Central memory CD8-positive, alpha-beta T cell (primary cell): ENCODE measurements at regions not wholly inside any gene's neighbourhood (a gene's known extent, or its start where the extent isn't known, plus 50 kb on each side); places are given as distances from the start of the nearest gene placed in this dataset.
"Not testable (repeated sequence)": the region's sequence is repeated elsewhere in the genome, so short reads cannot be mapped to it uniquely, and the experiment has no call there.

ENCODE experiments used
- ATAC-seq: fragments of 150-1000 bp; cut with Tn5 transposase; replicated peaks from 2 replicates; pipeline ENCODE4 v1.10.0; 2022; ENCODE audit warnings: mild to moderate bottlenecking, moderate FRiP score, moderate number of reproducible peaks; ENCODE audit not compliant: poor library complexity, severe bottlenecking; ENCODE audit errors: extremely low read depth
- DNase-seq, 2 donors: peaks; one replicate each; pipeline ENCODE4 v3.0.0; 2021; ENCODE audit warnings: low spot score in 2 of 2
- H3K27ac Mint-ChIP-seq: one replicate; pipeline ENCODE4 v1.8.0; 2022; ENCODE audit warnings: low read depth, mild to moderate bottlenecking, moderate library complexity, mixed read lengths
- H3K27me3 Mint-ChIP-seq: one replicate; pipeline ENCODE4 v1.8.0; 2022; ENCODE audit warnings: mixed read lengths
- H3K36me3 Mint-ChIP-seq: one replicate; pipeline ENCODE4 v1.8.0; 2022; ENCODE audit warnings: mild to moderate bottlenecking, moderate library complexity, mixed read lengths; ENCODE audit not compliant: insufficient read depth
- H3K4me1 Mint-ChIP-seq: one replicate; pipeline ENCODE4 v1.8.0; 2022; ENCODE audit warnings: mixed read lengths
- H3K4me3 Mint-ChIP-seq: one replicate; pipeline ENCODE4 v1.8.0; 2022; ENCODE audit warnings: mild to moderate bottlenecking, moderate library complexity, mixed read lengths
- H3K9me3 Mint-ChIP-seq: one replicate; pipeline ENCODE4 v1.8.0; 2022; ENCODE audit warnings: mixed read lengths

DNA sequence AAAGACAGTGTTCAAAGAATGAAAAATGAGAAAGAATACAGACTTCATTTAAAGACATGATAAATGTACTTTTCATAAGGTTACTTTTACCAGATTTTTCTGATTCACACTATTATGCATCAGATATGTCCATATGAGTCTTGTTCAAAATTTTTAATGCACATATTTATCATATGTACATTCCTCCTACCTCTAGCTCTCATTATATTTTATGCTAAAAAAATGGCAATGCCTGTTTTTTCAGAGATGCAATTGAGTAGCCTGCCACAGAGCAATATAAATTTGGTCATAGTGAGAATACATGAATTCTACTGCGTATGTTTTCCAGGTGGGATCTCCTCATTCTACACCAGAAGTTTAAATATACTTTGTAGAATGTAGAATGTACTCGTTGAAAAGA, 807.0 kb upstream of the SLITRK6 start:
- no peak overlapping the region for H3K4me3 Mint-ChIP-seq
- H3K27ac Mint-ChIP-seq = no peak overlapping the region
- ATAC-seq = no peak
- H3K9me3 Mint-ChIP-seq = peaks cover 6% of the 10 kb centered on the region
- H3K36me3 Mint-ChIP-seq = no peaks in the 10 kb centered on the region
- no peak for DNase-seq
- H3K4me1 Mint-ChIP-seq = no peaks in the 10 kb centered on the region
- no peaks in the 10 kb centered on the region for H3K27me3 Mint-ChIP-seq

DNA sequence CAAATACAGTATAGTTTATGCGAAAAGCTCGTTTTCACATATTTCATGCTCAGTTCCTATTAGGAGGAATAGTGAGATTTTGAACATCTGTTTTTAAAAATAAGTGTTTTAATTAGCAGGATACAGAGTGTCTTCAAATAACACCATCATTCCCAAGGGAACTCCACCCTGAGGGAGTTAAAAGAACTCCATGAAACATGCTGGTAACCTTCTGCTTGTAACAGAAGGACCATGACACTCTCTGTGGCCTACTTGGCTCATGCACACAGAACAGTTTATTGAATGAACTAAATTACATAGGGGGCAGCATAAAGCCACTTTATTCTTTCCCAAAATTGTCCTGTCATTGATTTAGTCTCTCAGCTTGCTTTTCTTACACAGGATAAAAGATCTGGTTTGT, 809.5 kb upstream of the SLITRK6 start:
- DNase-seq (no peak), ATAC-seq (no peak)
- Mint-ChIP-seq H3K4me1 (no peaks in the 10 kb centered on the region), H3K27me3 (no peaks in the 10 kb centered on the region), H3K36me3 (no peaks in the 10 kb centered on the region), H3K9me3 (peaks cover 7% of the 10 kb centered on the region), H3K27ac (no peak overlapping the region), H3K4me3 (no peak overlapping the region)

DNA sequence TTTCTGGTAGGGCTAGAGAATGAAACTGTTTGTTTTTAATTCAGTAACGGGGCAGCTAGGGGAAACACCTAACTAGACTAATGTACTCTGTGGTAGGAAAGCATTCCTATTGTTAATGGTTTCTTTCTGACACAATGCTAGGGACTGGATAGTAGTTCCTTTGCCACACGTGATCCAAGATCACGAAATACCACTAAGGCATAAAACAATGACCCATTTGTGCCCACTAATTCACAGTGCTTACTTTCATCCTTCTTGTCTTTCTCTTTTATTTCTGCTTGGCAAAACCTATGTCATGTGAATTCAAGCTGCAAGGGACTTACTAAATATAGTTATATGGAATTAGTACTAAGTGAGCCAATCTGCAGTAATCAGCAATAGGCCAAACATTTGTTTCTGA, 834.1 kb upstream of the SLITRK6 start:
- ATAC-seq (no peak), DNase-seq (no peak)
- Mint-ChIP-seq H3K27ac (no peak overlapping the region), H3K4me3 (no peak overlapping the region), H3K4me1 (no peaks in the 10 kb centered on the region), H3K36me3 (no peaks in the 10 kb centered on the region), H3K27me3 (no peaks in the 10 kb centered on the region), H3K9me3 (peaks cover 15% of the 10 kb centered on the region)

DNA sequence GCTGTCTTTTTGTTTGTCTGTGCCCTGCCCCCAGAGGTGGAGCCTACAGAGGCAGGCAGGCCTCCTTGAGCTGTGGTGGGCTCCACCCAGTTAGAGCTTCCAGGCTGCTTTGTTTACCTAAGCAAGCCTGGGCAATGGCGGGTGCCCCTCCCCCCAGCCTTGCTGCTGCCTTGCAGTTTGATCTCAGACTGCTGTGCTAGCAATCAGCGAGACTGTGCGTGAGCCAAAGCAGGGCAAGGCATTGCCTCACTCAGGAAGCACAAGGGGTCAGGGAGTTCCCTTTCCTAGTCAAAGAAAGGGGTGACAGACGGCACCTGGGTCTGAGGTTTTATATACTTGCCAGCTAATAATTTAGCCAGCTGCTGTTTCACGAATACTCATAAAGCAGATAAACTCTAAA, 852.0 kb upstream of the SLITRK6 start:
- ATAC-seq, H3K36me3 Mint-ChIP-seq, H3K4me1 Mint-ChIP-seq, H3K9me3 Mint-ChIP-seq, H3K27me3 Mint-ChIP-seq, DNase-seq, H3K4me3 Mint-ChIP-seq, H3K27ac Mint-ChIP-seq: not testable (repeated sequence)

DNA sequence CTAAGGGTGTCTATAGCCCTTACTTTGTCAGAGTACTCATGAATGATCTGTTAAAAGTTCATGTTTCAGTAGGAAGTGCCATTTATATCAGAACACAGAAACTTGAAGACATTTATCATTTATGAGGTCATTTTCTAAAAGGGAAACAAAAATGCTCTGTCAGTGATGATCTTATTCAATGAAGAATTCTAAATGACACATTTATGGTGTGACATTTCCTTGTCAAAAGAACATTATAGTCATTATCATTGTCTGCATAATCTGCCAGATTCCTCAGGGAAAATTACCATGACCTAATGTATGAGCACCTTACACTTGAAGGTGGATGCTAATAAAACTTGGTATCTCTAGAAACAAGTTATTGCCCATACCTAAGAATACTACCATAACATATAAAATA, 853.8 kb upstream of the SLITRK6 start:
- no peaks in the 10 kb centered on the region for H3K27me3 Mint-ChIP-seq
- no peak for ATAC-seq
- no peaks in the 10 kb centered on the region for H3K4me1 Mint-ChIP-seq
- no peak for DNase-seq
- H3K9me3 Mint-ChIP-seq = peaks cover 6% of the 10 kb centered on the region
- H3K4me3 Mint-ChIP-seq = no peak overlapping the region
- H3K27ac Mint-ChIP-seq = no peak overlapping the region
- peaks cover 1% of the 10 kb centered on the region for H3K36me3 Mint-ChIP-seq

DNA sequence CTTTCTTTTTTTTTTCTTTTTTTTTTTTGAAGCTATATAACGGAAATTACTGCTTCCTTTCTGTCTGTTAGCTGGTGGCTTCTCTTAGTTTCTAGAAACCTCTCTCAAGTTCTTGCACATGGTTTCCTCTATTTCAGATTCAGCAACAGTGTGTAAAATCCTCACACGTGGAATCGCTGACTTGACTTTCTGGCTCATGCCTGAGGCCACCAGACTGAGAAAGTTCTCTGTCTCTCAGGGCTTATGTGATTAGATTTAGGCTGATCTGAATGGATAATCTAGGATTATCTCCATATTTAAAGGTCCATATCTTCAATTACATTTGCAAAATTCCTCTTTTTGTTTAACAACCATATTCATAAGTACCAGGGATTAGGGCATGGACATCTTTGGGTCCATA, 856.3 kb upstream of the SLITRK6 start:
- no peak for ATAC-seq
- H3K4me1 Mint-ChIP-seq = no peaks in the 10 kb centered on the region

DNA sequence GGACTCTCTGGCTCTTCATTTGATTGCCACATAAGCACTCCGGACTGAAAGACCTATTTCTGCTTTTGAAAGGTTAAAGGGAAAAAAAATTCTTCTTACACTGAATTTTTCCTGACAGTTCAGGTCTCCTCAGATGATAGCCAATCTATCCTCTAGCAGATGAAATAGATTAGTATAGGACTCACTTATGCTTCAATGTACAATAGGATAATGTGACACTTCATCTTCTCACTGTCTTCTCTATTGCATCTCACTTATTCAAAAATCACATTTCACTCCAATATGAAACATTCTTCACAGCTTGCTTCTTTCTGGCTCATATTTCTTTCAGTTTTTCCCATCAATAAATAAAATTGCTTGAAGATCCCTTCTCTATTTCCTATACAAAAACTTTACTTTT, 860.9 kb upstream of the SLITRK6 start:
- peaks cover 23% of the 10 kb centered on the region for H3K9me3 Mint-ChIP-seq

More for the DNA sequence above, 856.3 kb upstream of the SLITRK6 start:
- H3K27ac Mint-ChIP-seq = no peak overlapping the region
- no peaks in the 10 kb centered on the region for H3K27me3 Mint-ChIP-seq
- H3K9me3 Mint-ChIP-seq = peaks cover 6% of the 10 kb centered on the region
- peaks cover 1% of the 10 kb centered on the region for H3K36me3 Mint-ChIP-seq
- no peak for DNase-seq
- no peak overlapping the region for H3K4me3 Mint-ChIP-seq

DNA sequence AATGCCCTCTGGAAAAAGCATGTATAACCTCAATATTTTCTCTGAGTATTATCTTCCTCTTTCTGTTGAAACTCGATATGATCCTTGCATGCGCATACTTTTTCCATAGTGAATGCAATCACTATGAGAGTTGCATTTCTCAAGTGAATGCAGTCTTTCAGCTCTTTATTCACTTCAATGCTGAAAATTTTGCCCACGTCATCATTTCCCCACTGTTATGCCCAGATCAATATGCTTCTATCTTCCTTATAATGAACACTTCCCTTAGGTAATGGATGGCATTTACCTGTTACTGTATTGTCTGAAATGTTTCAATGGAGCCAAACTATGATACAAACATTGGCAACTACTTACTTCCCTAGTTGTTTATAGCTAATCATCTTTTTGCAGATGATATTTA, 866.6 kb upstream of the SLITRK6 start:
- Mint-ChIP-seq H3K27ac (no peak overlapping the region), H3K4me3 (no peak overlapping the region), H3K4me1 (no peaks in the 10 kb centered on the region), H3K27me3 (no peaks in the 10 kb centered on the region), H3K36me3 (no peaks in the 10 kb centered on the region), H3K9me3 (peaks cover 35% of the 10 kb centered on the region)
- DNase-seq = no peak
- ATAC-seq = no peak

More for the DNA sequence above, 860.9 kb upstream of the SLITRK6 start:
- ATAC-seq (no peak), DNase-seq (no peak)
- no peaks in the 10 kb centered on the region for H3K4me1 Mint-ChIP-seq
- H3K27me3 Mint-ChIP-seq = no peaks in the 10 kb centered on the region
- no peak overlapping the region for H3K27ac Mint-ChIP-seq
- H3K36me3 Mint-ChIP-seq = no peaks in the 10 kb centered on the region
- no peak overlapping the region for H3K4me3 Mint-ChIP-seq

DNA sequence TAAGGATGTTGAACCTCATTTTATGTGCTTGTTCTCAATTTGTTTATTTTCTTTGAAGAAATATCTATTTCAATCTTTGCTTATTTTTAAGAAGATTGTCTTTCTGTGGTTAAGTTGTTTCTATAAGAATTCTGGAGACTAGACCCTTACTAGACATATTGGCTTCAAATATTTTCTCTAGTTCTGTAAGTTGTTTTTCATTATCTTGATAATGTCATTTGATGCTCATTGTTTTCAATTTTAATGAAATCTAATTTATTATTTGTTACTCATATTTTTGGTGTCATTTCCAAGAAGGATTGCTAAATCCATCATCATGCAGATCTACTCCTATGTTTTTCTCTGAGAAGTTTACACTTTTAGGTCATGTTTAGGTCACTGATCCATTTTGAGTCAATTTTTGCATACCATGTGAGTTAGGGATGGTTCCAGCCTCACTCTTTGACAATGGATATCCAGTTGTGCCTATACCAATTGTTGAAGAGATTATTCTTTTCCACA, 874.8 kb upstream of the SLITRK6 start:
- Mint-ChIP-seq H3K27ac (no peak overlapping the region), H3K4me1 (no peaks in the 10 kb centered on the region), H3K27me3 (no peaks in the 10 kb centered on the region), H3K4me3 (no peak overlapping the region), H3K9me3 (no peaks in the 10 kb centered on the region), H3K36me3 (no peaks in the 10 kb centered on the region)
- DNase-seq (no peak), ATAC-seq (no peak)

DNA sequence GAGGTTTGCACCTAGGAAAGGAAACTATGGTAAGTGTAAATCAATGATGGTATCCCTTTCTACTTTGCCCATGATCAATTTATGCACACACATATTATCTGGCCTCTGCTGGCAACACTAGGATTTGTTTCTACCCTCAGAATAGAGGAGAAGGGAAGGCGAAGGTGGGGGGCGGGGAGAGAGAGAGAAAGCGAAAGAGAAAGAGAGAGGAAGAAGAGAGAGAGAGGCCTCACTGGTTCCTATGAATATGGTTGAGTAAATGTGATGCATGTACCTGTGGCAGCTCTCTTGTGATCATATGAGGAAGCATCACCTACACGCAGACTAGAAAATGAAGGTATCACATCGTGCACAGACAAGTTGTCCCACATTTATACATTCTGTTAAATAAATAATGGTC, 882.0 kb upstream of the SLITRK6 start:
- H3K36me3 Mint-ChIP-seq = peaks cover 2% of the 10 kb centered on the region
- no peaks in the 10 kb centered on the region for H3K4me1 Mint-ChIP-seq
- ATAC-seq = no peak
- H3K27ac Mint-ChIP-seq = no peak overlapping the region
- no peak for DNase-seq
- peaks cover 14% of the 10 kb centered on the region for H3K9me3 Mint-ChIP-seq
- H3K4me3 Mint-ChIP-seq = no peak overlapping the region
- no peaks in the 10 kb centered on the region for H3K27me3 Mint-ChIP-seq

DNA sequence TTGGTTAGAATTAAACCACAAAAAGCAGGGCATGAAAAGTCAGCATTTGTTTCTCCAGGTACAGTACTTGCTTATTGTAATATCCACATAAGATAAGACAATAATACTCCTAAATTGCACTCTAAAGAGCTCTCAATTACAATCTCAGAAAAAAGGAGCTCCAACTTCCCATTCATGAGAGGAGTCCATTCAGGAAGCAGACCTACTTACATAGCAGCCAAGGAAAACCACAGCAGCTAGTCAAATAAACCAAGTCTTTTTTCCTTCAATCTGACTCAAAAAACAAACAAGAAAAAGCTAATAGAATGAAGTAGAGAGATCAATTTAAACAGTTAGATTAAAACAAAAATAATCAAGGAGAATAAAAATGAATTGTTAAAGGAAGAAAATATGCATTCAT, 885.2 kb upstream of the SLITRK6 start:
- no peak for ATAC-seq
- no peaks in the 10 kb centered on the region for H3K4me1 Mint-ChIP-seq

DNA sequence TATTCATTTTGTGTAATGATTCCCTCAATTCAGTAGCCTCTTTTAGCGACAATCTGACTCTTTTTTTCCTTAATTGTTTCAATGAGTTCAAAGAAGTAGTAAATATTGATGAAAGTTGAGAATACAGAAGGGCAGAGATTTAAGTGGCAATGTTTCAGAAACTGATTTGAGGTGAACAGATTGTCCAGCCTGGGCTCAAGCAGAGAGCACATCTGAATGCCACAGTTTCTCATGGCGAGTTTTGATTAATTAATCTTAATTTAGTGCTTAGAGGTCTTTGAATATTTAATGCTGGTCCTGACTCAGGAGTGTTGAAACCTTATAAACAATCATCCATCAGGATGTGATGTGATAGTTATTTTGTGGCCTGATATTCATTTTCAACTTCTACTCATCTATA, 890.7 kb upstream of the SLITRK6 start:
- peaks cover 12% of the 10 kb centered on the region for H3K9me3 Mint-ChIP-seq
- no peaks in the 10 kb centered on the region for H3K36me3 Mint-ChIP-seq

More for the DNA sequence above, 885.2 kb upstream of the SLITRK6 start:
- Mint-ChIP-seq H3K27me3 (no peaks in the 10 kb centered on the region), H3K9me3 (peaks cover 16% of the 10 kb centered on the region), H3K27ac (no peak overlapping the region), H3K4me3 (no peak overlapping the region), H3K36me3 (peaks cover 2% of the 10 kb centered on the region)
- no peak for DNase-seq

DNA sequence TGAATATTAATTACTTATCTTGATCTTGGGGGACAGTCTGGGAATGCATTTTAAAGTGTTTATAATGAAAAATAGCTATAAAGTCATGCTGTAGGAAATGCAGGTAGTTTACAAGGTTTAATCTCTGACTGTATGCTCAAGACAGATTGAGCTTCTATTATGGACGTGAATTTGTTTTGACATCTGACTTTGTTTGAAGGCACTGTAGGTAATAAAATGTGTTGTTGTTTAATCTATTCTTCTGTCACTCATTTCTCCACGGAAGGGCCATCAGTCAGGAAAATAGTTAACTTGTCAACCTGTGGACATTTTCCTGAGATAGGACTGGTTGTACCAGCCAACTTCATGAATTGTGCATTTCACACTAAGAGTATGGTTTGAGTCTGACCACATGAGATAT, 893.1 kb upstream of the SLITRK6 start:
- H3K4me3 Mint-ChIP-seq = no peak overlapping the region
- no peak overlapping the region for H3K27ac Mint-ChIP-seq
- H3K9me3 Mint-ChIP-seq = peaks cover 13% of the 10 kb centered on the region
- no peaks in the 10 kb centered on the region for H3K36me3 Mint-ChIP-seq
- no peaks in the 10 kb centered on the region for H3K4me1 Mint-ChIP-seq
- H3K27me3 Mint-ChIP-seq = no peaks in the 10 kb centered on the region
- DNase-seq (no peak), ATAC-seq (no peak)

More for the DNA sequence above, 890.7 kb upstream of the SLITRK6 start:
- ATAC-seq (no peak), DNase-seq (no peak)
- no peak overlapping the region for H3K4me3 Mint-ChIP-seq
- H3K27ac Mint-ChIP-seq = no peak overlapping the region
- H3K4me1 Mint-ChIP-seq = no peaks in the 10 kb centered on the region
- H3K27me3 Mint-ChIP-seq = no peaks in the 10 kb centered on the region

DNA sequence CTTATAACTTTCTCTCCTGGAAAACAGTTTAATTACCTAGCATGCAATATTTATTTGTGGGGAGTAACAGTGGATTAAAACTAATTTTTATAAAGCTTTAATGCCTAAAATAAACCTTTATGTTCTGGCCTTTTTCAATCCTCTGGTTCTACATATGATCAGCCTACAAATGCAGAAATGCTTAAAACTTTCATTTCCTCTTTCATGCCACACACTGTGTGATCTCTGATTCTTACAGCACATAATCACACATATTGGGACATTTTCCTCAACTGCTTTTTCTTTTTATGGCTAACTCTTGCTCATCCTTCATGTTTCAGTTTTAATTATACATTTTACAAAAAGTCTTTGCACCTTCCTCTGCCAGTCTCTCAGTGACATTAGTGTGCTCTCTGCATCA, 910.8 kb upstream of the SLITRK6 start:
- H3K9me3 Mint-ChIP-seq = peaks cover 17% of the 10 kb centered on the region
- DNase-seq (no peak), ATAC-seq (no peak)
- H3K36me3 Mint-ChIP-seq = peaks cover 2% of the 10 kb centered on the region
- no peak overlapping the region for H3K4me3 Mint-ChIP-seq
- no peak overlapping the region for H3K27ac Mint-ChIP-seq
- no peaks in the 10 kb centered on the region for H3K27me3 Mint-ChIP-seq
- H3K4me1 Mint-ChIP-seq = no peaks in the 10 kb centered on the region
